ENCODE measurements at regions not wholly inside any gene's neighbourhood (a gene's known extent, or its start where the extent isn't known, plus 50 kb on each side); places are given as distances from the start of the nearest gene placed in this dataset.

GRCh38 chr1:219681876-219682275 is 69.0 kb upstream of the ZC3H11B start:
- Mint-ChIP-seq H3K9me3 (no peaks in the 10 kb centered on the region), H3K4me1 (peaks cover 11% of the 10 kb centered on the region), H3K27me3 (ENCODE audit: low read depth) (no peaks in the 10 kb centered on the region), H3K27ac (no peak overlapping the region), H3K4me3 (no peak overlapping the region), H3K36me3 (ENCODE audit: low read depth) (no peaks in the 10 kb centered on the region)
- no peak for TF ChIP-seq CTCF (IDR thresholded peaks at IDR 0.05; ENCODE audit: unreplicated experiment in 3 of 3)

DNA sequence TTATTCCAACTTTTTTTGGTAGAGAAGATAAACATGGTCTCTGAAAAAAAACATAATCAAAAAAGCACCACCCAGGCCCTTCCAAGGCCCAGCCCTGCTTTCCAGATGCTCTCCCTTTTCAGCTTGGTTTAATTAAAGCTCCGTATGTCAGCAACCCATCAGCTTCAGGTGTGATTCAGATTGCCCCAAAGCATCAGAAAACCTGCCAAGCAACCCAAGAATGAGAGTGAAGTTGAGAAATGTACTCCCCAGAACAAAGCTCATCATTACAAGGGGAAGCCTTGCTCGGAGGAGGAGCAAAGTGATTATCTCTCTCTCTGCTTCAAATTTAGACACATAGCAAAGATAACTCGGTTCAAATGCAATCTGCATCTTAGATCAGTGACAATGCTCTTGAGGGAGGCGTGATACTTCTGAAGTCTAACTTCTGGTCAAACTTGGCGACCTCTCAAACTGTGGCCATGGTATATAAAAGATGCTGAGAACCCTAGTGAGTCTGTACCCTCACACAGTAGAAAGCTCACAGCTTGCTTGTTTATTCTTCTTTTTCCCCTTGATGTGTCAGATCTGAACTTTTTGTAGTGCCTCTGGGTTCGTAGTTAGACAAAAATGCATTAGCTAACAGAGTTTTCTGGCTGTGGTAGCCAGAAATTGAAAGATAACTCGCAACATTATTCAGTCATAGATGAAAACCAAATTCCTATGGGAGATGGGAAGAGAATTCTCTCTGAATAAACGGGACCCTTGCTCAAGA is 63.3 kb upstream of the ZC3H11B start:
- Mint-ChIP-seq H3K27me3 (ENCODE audit: low read depth) (no peaks in the 10 kb centered on the region), H3K4me3 (no peak overlapping the region), H3K36me3 (ENCODE audit: low read depth) (no peaks in the 10 kb centered on the region), H3K27ac (no peak overlapping the region), H3K9me3 (no peaks in the 10 kb centered on the region), H3K4me1 (peaks cover 9% of the 10 kb centered on the region)
- no peak for TF ChIP-seq CTCF (IDR thresholded peaks at IDR 0.05; ENCODE audit: unreplicated experiment in 3 of 3)

- no peaks in the 10 kb centered on the region for H3K9me3 Mint-ChIP-seq
- H3K27me3 Mint-ChIP-seq (ENCODE audit: low read depth), result no peaks in the 10 kb centered on the region
- peaks cover 13% of the 10 kb centered on the region for H3K4me1 Mint-ChIP-seq
- no peak for TF ChIP-seq CTCF (IDR thresholded peaks at IDR 0.05; ENCODE audit: unreplicated experiment in 3 of 3)
- H3K27ac Mint-ChIP-seq, result no peak overlapping the region
- no peaks in the 10 kb centered on the region for H3K36me3 Mint-ChIP-seq (ENCODE audit: low read depth)
- no peak overlapping the region for H3K4me3 Mint-ChIP-seq
Observed at GRCh38 chr1:219670426-219671149, 57.7 kb upstream of the ZC3H11B start.

DNA sequence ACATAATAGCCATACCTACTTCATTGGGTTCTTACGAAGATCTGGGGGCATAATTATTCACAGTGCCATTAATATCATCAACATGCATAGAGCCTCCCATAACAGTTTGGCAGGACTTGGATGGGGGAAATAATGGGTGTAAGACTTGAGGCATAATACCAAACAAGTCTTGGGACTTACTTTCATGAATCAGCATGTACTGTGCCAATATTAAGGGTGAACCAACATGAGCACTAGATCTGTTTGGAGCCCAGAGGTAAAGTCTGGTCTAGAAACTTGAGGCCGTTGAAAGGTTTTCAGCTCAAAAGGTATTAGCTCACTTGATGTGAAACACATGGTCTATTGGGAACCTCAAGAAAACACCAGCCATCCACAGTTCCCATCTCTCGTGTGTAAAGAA is 56.7 kb upstream of the ZC3H11B start:
- H3K27me3 Mint-ChIP-seq (ENCODE audit: low read depth), result no peaks in the 10 kb centered on the region
- H3K4me3 Mint-ChIP-seq, result no peak overlapping the region
- no peak overlapping the region for H3K27ac Mint-ChIP-seq
- H3K9me3 Mint-ChIP-seq, result no peaks in the 10 kb centered on the region
- TF ChIP-seq CTCF (IDR thresholded peaks at IDR 0.05; ENCODE audit: unreplicated experiment in 3 of 3), result no peak
- no peaks in the 10 kb centered on the region for H3K36me3 Mint-ChIP-seq (ENCODE audit: low read depth)
- H3K4me1 Mint-ChIP-seq, result peaks cover 16% of the 10 kb centered on the region

GRCh38 chr1:219669042-219669441 is 56.1 kb upstream of the ZC3H11B start:
- TF ChIP-seq CTCF (IDR thresholded peaks at IDR 0.05; ENCODE audit: unreplicated experiment in 3 of 3), result no peak
- no peaks in the 10 kb centered on the region for H3K36me3 Mint-ChIP-seq (ENCODE audit: low read depth)
- peaks cover 16% of the 10 kb centered on the region for H3K4me1 Mint-ChIP-seq
- H3K4me3 Mint-ChIP-seq, result no peak overlapping the region
- H3K27me3 Mint-ChIP-seq (ENCODE audit: low read depth), result no peaks in the 10 kb centered on the region
- no peaks in the 10 kb centered on the region for H3K9me3 Mint-ChIP-seq
- H3K27ac Mint-ChIP-seq, result no peak overlapping the region

All from nephron (organoid).